Neuronal stem cell (in vitro differentiated cells): ENCODE measurements at regions not wholly inside any gene's neighbourhood (a gene's known extent, or its start where the extent isn't known, plus 50 kb on each side); places are given as distances from the start of the nearest gene placed in this dataset.
"Not testable (repeated sequence)": the region's sequence is repeated elsewhere in the genome, so short reads cannot be mapped to it uniquely, and the experiment has no call there.

Experiments used
- DNase-seq: peaks from one replicate; pipeline ENCODE4 v3.0.0-alpha.2; 2013; ENCODE audit warnings: low spot score
- H2AFZ ChIP-seq: one replicate; pipeline ENCODE4 v1.6.1; 2013; ENCODE audit warnings: mild to moderate bottlenecking, low read length, inconsistent platforms
- H2AK5ac ChIP-seq: 2 replicates; pipeline ENCODE4 v1.6.1; 2013; ENCODE audit warnings: low read depth, mild to moderate bottlenecking, inconsistent platforms, low read length, moderate library complexity, mixed read lengths
- H2BK120ac ChIP-seq: 2 replicates; pipeline ENCODE4 v1.6.1; 2013; ENCODE audit warnings: low read depth, mild to moderate bottlenecking, inconsistent platforms, low read length, moderate library complexity, mixed read lengths
- H2BK12ac ChIP-seq: one replicate; pipeline ENCODE4 v1.6.1; 2013; ENCODE audit warnings: low read length, inconsistent platforms
- H2BK15ac ChIP-seq: 2 replicates; pipeline ENCODE4 v1.6.1; 2013; ENCODE audit warnings: mild to moderate bottlenecking, low read length, inconsistent platforms, mixed read lengths
- H2BK5ac ChIP-seq: one replicate; pipeline ENCODE4 v1.6.1; 2013; ENCODE audit warnings: inconsistent platforms, mild to moderate bottlenecking, low read length, moderate library complexity
- H3K14ac ChIP-seq: one replicate; pipeline ENCODE4 v1.6.1; 2013; ENCODE audit warnings: low read length, inconsistent platforms
- H3K18ac ChIP-seq: 2 replicates; pipeline ENCODE4 v1.6.1; 2013; ENCODE audit warnings: low read length, inconsistent platforms
- H3K23ac ChIP-seq: 2 replicates; pipeline ENCODE4 v1.6.1; 2013; ENCODE audit warnings: low read depth, mild to moderate bottlenecking, mixed read lengths, low read length, inconsistent platforms; ENCODE audit not compliant: poor library complexity
- H3K27ac ChIP-seq: replicated peaks from 3 replicates; pipeline ENCODE4 v1.5.1; 2013; ENCODE audit warnings: low read length, inconsistent platforms
- H3K27me3 ChIP-seq, 3 experiments: 2 replicates each; pipeline ENCODE4 v1.6.1; 2013; ENCODE audit warnings: low read length in 3 of 3, mild to moderate bottlenecking in 2 of 3, inconsistent platforms in 1 of 3, low read depth in 1 of 3, mixed read lengths in 1 of 3, moderate library complexity in 1 of 3; ENCODE audit not compliant: control insufficient read depth in 3 of 3, insufficient read depth in 3 of 3
- H3K36me3 ChIP-seq, 2 donors: replicated peaks in 1 of 2; 2 replicates each; pipeline ENCODE4 v1.6.1; 2013; ENCODE audit warnings: low read length in 2 of 2; ENCODE audit not compliant: control insufficient read depth in 2 of 2, insufficient read depth in 2 of 2
- H3K4ac ChIP-seq: 2 replicates; pipeline ENCODE4 v1.6.1; 2013; ENCODE audit warnings: inconsistent platforms, mild to moderate bottlenecking, low read length, moderate library complexity
- H3K4me1 ChIP-seq, 2 donors: 1 replicate in 1 of 2; 2 replicates in 1 of 2; pipeline ENCODE4 v1.6.1; 2013; ENCODE audit warnings: low read length in 2 of 2, low read depth in 1 of 2; ENCODE audit not compliant: control insufficient read depth in 2 of 2, insufficient read depth in 1 of 2
- H3K4me2 ChIP-seq: one replicate; pipeline ENCODE4 v1.6.1; 2013; ENCODE audit warnings: mild to moderate bottlenecking, low read length, inconsistent platforms; ENCODE audit not compliant: insufficient read depth, poor library complexity, severe bottlenecking
- H3K4me3 ChIP-seq, 2 donors: 2 replicates each; pipeline ENCODE4 v1.5.1; 2013; ENCODE audit warnings: low read length in 2 of 2, mild to moderate bottlenecking in 2 of 2, inconsistent platforms in 1 of 2, moderate library complexity in 1 of 2
- H3K79me1 ChIP-seq: one replicate; pipeline ENCODE4 v1.6.1; 2013; ENCODE audit warnings: low read depth, mild to moderate bottlenecking, inconsistent platforms, low read length, moderate library complexity
- H3K9ac ChIP-seq: one replicate; pipeline ENCODE4 v1.6.1; 2013; ENCODE audit warnings: mild to moderate bottlenecking, low read depth, low read length, inconsistent platforms; ENCODE audit not compliant: poor library complexity
- H3K9me3 ChIP-seq, 2 donors: replicated peaks in 1 of 2; 2 replicates each; pipeline versions ENCODE3 to v1.6.1; 2013; ENCODE audit warnings: low read length in 2 of 2, mild to moderate bottlenecking in 2 of 2, inconsistent platforms in 1 of 2, low read depth in 1 of 2, mixed read lengths in 1 of 2, moderate library complexity in 1 of 2; ENCODE audit not compliant: control insufficient read depth in 2 of 2, insufficient read depth in 1 of 2
- H4K8ac ChIP-seq: one replicate; pipeline ENCODE4 v1.6.1; 2013; ENCODE audit warnings: low read depth, mild to moderate bottlenecking, inconsistent platforms, low read length, moderate library complexity
- H4K91ac ChIP-seq: one replicate; pipeline ENCODE4 v1.6.1; 2013; ENCODE audit warnings: low read length, low read depth, mild to moderate bottlenecking, inconsistent platforms; ENCODE audit not compliant: poor library complexity
- WGBS, 2 donors: extraction: QIAGEN DNeasy Blood & Tissue Kit; methylation state at CpG; one replicate each; pipeline ENCODE4 v1.1.7; 2013; ENCODE audit warnings: missing lambda C conversion rate in 2 of 2, mixed read lengths in 1 of 2; ENCODE audit not compliant: insufficient read length in 2 of 2, insufficient replicate concordance in 1 of 2; ENCODE audit errors: extremely low coverage in 2 of 2; 5-methylcytosine and 5-hydroxymethylcytosine counted together

GRCh38 chr1:213462374-213462773 is 411.3 kb downstream of the RPS6KC1 start:
- H3K36me3 ChIP-seq, H2AFZ ChIP-seq, H3K18ac ChIP-seq, H3K27me3 ChIP-seq, H4K91ac ChIP-seq, H3K79me1 ChIP-seq, H2AK5ac ChIP-seq, H3K9ac ChIP-seq, DNase-seq, H3K14ac ChIP-seq, H3K9me3 ChIP-seq, H4K8ac ChIP-seq, H3K4me1 ChIP-seq, H2BK12ac ChIP-seq, H2BK120ac ChIP-seq, H3K27ac ChIP-seq, H3K4me3 ChIP-seq, H2BK15ac ChIP-seq, H3K4me2 ChIP-seq, H3K4ac ChIP-seq, H2BK5ac ChIP-seq, H3K23ac ChIP-seq: not testable (repeated sequence)
- WGBS, 2 donors, result no CpG with 5 or more reads among the region's 3 CpGs

- no peaks in the 10 kb centered on the region for H3K36me3 ChIP-seq
- H3K79me1 ChIP-seq, result no peaks in the 10 kb centered on the region
- H3K9ac ChIP-seq, result no peak overlapping the region
- H3K4me3 ChIP-seq, result no peak overlapping the region
- H2BK12ac ChIP-seq, result no peak overlapping the region
- no peak for DNase-seq
- no peak overlapping the region for H2AFZ ChIP-seq
- H3K27me3 ChIP-seq, result peaks cover 0 to 3% (median 0%) of the 10 kb centered on the region in 3 experiments
- H3K23ac ChIP-seq, result no peak overlapping the region
- H3K9me3 ChIP-seq, result no peaks in the 10 kb centered on the region
- no peak overlapping the region for H4K8ac ChIP-seq
- H3K14ac ChIP-seq, result no peak overlapping the region
- H3K4me1 ChIP-seq, result no peaks in the 10 kb centered on the region
- H4K91ac ChIP-seq, result no peak overlapping the region
- H2BK120ac ChIP-seq, result no peak overlapping the region
- no peak overlapping the region for H2BK5ac ChIP-seq
- no peak overlapping the region for H3K18ac ChIP-seq
- no peak overlapping the region for H2BK15ac ChIP-seq
- no peak overlapping the region for H3K4ac ChIP-seq
- H3K4me2 ChIP-seq, result no peak overlapping the region
- WGBS, 2 donors, result no CpG with 5 or more reads among the region's 2 CpGs
- no peak overlapping the region for H2AK5ac ChIP-seq
- H3K27ac ChIP-seq, result no peak overlapping the region
These were observed 413.9 kb downstream of the RPS6KC1 start for GRCh38 chr1:213464786-213465460.

- Histone ChIP-seq H2BK15ac (no peak overlapping the region), H3K79me1 (no peaks in the 10 kb centered on the region), H3K4me1 (no peaks in the 10 kb centered on the region), H3K4ac (no peak overlapping the region), H3K27me3 (peaks cover 0 to 3% (median 0%) of the 10 kb centered on the region in 3 experiments), H3K9me3 (no peaks in the 10 kb centered on the region), H2BK12ac (no peak overlapping the region), H4K91ac (no peak overlapping the region), H2BK5ac (no peak overlapping the region), H2AK5ac (no peak overlapping the region), H3K4me2 (no peak overlapping the region), H3K18ac (no peak overlapping the region), H2AFZ (no peak overlapping the region), H2BK120ac (no peak overlapping the region), H3K9ac (no peak overlapping the region), H3K27ac (no peak overlapping the region), H3K4me3 (no peak overlapping the region), H4K8ac (no peak overlapping the region), H3K23ac (no peak overlapping the region), H3K14ac (no peak overlapping the region), H3K36me3 (no peaks in the 10 kb centered on the region)
- no peak for DNase-seq
These were observed 415.5 kb downstream of the RPS6KC1 start for GRCh38 chr1:213466541-213466940.

GRCh38 chr1:213474054-213474453 is 423.0 kb downstream of the RPS6KC1 start:
- Histone ChIP-seq H3K4ac (no peak overlapping the region), H2BK120ac (no peak overlapping the region), H2BK12ac (no peak overlapping the region), H3K4me2 (no peak overlapping the region), H3K27ac (no peak overlapping the region), H3K79me1 (no peaks in the 10 kb centered on the region), H4K91ac (no peak overlapping the region), H3K27me3 (no peaks in the 10 kb centered on the region), H3K4me1 (no peaks in the 10 kb centered on the region), H3K9ac (no peak overlapping the region), H2BK15ac (no peak overlapping the region), H4K8ac (no peak overlapping the region), H2AFZ (no peak overlapping the region), H2BK5ac (no peak overlapping the region), H3K9me3 (no peaks in the 10 kb centered on the region), H3K23ac (no peak overlapping the region), H3K14ac (no peak overlapping the region), H3K18ac (no peak overlapping the region), H3K36me3 (no peaks in the 10 kb centered on the region), H3K4me3 (no peak overlapping the region), H2AK5ac (no peak overlapping the region)
- DNase-seq, result no peak
- WGBS, 2 donors, result no CpG with 5 or more reads among the region's 7 CpGs
